Activated CD8-positive, alpha-beta memory T cell treated with anti-CD3 and anti-CD28 coated beads, Interleukin-2, amount 10 ng/mL, durations not matched to agents 7 days and 5 days (primary cell): ENCODE measurements at regions not wholly inside any gene's neighbourhood (a gene's known extent, or its start where the extent isn't known, plus 50 kb on each side); places are given as distances from the start of the nearest gene placed in this dataset.
"Not testable (repeated sequence)": the region's sequence is repeated elsewhere in the genome, so short reads cannot be mapped to it uniquely, and the experiment has no call there.

Experiments used
- ATAC-seq: fragments of 150-1000 bp; cut with Tn5 transposase; one replicate; pipeline ENCODE4 v1.10.0; 2021; ENCODE audit warnings: moderate library complexity
- CTCF ChIA-PET: fragments of 350-600 bp; sonication (Branson Sonifier 250); formaldehyde crosslinking; loops from one replicate; lab custom pipeline; 2021; ENCODE audit warnings: antibody characterized with exemption; lab: Charles Lee
- DNase-seq: peaks from one replicate; pipeline ENCODE4 v3.0.0-alpha.2; 2020
- H3K27ac Mint-ChIP-seq: one replicate; pipeline ENCODE4 v1.8.0; 2021; ENCODE audit warnings: mild to moderate bottlenecking, mixed read lengths
- H3K27me3 Mint-ChIP-seq: one replicate; pipeline ENCODE4 v1.8.0; 2021; ENCODE audit warnings: mixed read lengths
- H3K36me3 Mint-ChIP-seq: one replicate; pipeline ENCODE4 v1.8.0; 2021; ENCODE audit warnings: mild to moderate bottlenecking, mixed read lengths
- H3K4me1 Mint-ChIP-seq: one replicate; pipeline ENCODE4 v1.8.0; 2021; ENCODE audit warnings: mixed read lengths
- H3K4me3 Mint-ChIP-seq: one replicate; pipeline ENCODE4 v1.8.0; 2021; ENCODE audit warnings: mild to moderate bottlenecking, moderate library complexity, mixed read lengths
- H3K9me3 Mint-ChIP-seq: one replicate; pipeline ENCODE4 v1.8.0; 2022; ENCODE audit warnings: low read depth, mixed read lengths

- H3K36me3 Mint-ChIP-seq, H3K9me3 Mint-ChIP-seq, CTCF ChIA-PET, H3K27ac Mint-ChIP-seq, H3K4me3 Mint-ChIP-seq, DNase-seq, H3K27me3 Mint-ChIP-seq, ATAC-seq, H3K4me1 Mint-ChIP-seq: not testable (repeated sequence)
Measured at GRCh38 chr17:34039213-34039612, 215.9 kb upstream of the CCL2 start.

DNA sequence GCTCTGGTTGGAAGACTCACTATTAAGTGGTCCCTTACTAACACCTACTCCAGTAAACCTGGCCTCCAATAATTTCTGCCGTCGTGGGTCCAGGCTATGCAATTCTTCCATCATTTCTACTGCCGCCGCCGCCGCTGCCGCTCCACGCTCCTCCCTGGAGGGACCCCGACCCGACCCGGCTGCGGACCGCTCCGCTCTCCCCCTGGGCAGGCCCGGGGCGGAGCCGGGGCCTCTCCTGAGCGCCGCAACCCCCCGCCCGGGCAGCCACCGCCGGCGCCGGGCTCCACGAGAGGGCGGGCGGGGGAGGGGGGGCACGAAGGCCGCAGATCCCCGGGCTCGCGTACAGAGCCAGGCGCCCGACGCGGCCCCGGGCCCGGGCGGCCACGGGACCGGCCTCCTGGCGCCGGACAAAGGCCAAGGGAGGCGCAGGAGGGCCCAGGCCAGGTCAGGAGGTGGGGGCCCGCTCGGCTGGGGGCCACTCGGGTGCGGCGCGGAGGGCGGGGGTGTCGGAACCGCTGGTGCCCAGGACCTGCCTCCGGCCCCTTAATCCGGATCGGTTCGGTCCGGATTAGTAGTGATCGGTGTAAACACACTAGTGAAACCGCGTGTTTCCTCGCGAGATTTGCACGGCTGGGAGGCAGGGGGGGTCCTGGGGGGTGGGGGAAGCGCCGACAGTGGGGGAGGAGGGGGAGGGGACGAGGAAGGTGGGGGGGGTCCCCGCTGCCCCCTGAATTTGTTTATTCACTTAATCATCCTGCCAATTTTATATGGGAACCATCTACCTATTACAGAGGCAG lies 215.1 kb upstream of the CCL2 start:
- H3K27me3 Mint-ChIP-seq, H3K4me3 Mint-ChIP-seq, H3K27ac Mint-ChIP-seq, H3K36me3 Mint-ChIP-seq, H3K9me3 Mint-ChIP-seq, H3K4me1 Mint-ChIP-seq, CTCF ChIA-PET: not testable (repeated sequence)
- ATAC-seq (peak; percentile 95), DNase-seq (peak; percentile 44)

DNA sequence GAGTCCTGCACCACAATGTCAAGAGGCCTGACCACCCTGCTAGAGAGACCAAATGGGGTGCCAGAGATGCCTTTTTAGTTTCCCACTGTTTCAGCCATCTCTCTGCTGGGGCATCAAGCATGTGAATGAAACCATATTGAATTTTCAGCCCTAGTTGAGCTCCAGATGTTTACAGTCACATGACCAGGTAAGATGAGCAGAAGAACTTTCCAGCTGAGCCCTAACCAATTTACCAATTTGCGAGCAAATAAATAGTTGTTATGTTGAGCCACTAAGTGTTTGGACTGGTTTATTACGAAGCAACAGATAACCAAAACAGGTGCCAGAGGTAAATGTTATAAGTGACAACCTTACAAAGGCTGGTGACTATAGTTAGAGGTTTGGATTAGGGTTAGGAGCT lies 209.1 kb upstream of the CCL2 start:
- Mint-ChIP-seq H3K4me1 (no peaks in the 10 kb centered on the region), H3K27me3 (peaks cover 14% of the 10 kb centered on the region), H3K27ac (no peak overlapping the region), H3K9me3 (no peaks in the 10 kb centered on the region), H3K4me3 (no peak overlapping the region), H3K36me3 (no peaks in the 10 kb centered on the region)
- DNase-seq (no peak), ATAC-seq (no peak)
- CTCF ChIA-PET: no interaction called here

GRCh38 chr17:34051046-34051445 lies 204.0 kb upstream of the CCL2 start:
- CTCF ChIA-PET: no interaction called here
- Mint-ChIP-seq H3K4me1 (no peaks in the 10 kb centered on the region), H3K27ac (no peak overlapping the region), H3K9me3 (no peaks in the 10 kb centered on the region), H3K27me3 (peaks cover 24% of the 10 kb centered on the region), H3K36me3 (no peaks in the 10 kb centered on the region), H3K4me3 (no peak overlapping the region)
- ATAC-seq (no peak), DNase-seq (no peak)

DNA sequence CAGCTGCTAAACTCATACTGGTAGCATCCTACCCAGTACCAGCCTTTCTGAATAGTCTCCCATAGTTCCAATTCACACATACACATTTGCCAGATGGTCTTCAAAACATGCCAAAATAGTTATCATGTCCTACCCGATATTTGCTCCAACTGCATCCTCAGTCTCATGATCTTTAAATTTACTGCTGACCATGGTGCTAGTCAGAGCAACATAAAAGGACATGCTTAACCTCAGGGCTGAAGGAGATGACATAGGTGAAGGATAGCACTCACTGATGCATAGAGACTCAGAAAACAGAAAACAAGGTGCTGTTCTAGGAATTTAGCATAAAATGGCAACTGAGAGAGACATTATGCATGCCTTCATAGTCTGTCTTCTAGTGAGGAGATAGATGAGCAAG lies 200.6 kb upstream of the CCL2 start:
- Mint-ChIP-seq H3K4me3 (no peak overlapping the region), H3K27me3 (peaks cover 19% of the 10 kb centered on the region), H3K9me3 (no peaks in the 10 kb centered on the region), H3K27ac (no peak overlapping the region), H3K36me3 (no peaks in the 10 kb centered on the region), H3K4me1 (no peaks in the 10 kb centered on the region)
- CTCF ChIA-PET: no interaction called here
- ATAC-seq: no peak
- no peak for DNase-seq

DNA sequence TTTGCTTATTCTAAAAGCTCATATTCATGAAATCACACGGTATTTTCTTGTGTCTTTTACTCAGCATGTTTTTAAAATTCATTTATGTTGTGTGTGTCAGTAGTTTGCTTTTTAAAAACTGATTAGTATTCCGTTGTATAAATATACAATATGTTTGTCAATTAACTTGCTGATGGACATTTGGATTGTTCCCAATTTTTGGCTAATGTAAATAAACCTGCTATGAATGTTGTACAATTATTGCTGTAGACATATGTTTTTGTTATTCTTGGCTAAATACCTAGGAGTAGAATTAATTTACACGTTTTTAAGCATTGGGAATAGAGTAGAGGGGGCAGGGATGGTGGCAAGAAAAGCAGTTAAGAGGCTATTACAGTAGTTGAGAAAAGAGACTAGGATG lies 199.5 kb upstream of the CCL2 start:
- Mint-ChIP-seq H3K36me3 (no peaks in the 10 kb centered on the region), H3K4me1 (no peaks in the 10 kb centered on the region), H3K27ac (no peak overlapping the region), H3K4me3 (no peak overlapping the region), H3K9me3 (no peaks in the 10 kb centered on the region), H3K27me3 (peaks cover 10% of the 10 kb centered on the region)
- ATAC-seq (no peak), DNase-seq (no peak)
- CTCF ChIA-PET: no interaction called here

DNA sequence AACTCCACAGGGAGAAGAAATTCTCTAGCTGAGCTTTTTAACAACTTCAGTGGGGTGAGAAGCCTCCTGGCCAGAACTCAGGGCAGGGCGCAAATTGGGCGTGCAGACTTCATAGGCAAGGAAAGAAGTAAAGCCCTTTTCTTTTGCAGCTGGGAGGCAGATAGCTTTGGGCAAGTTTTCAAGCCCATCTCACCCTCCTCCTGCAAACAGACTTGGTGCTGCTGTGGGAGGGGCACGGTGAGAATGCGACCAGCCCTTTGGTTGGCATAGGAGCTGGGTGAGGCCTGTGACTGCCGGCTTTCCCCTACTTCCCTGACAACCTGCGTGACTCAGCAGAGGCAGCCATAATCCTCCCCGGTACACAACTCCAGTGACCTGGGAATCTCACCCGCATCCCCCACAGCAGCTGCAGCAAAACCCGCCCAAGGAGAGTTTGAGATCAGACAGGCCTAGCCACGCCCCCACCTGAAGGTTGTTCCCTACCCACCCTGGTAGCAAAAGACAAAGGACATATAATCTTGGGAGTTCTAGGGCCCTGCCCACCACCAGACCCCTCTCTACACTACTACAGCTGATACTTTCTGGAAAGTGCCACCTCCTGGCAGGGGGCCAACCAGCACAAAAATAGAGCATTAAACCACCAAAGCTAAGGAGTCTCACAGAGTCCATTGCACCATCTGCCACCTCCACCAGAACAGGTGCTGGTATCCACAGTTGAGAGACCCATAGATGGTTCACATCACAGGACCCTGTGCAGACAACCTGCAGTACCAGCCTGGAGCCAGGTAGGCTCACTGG lies 195.5 kb upstream of the CCL2 start:
- H3K36me3 Mint-ChIP-seq: no peaks in the 10 kb centered on the region
- DNase-seq (no peak), ATAC-seq (no peak)
- no peaks in the 10 kb centered on the region for H3K9me3 Mint-ChIP-seq
- no peaks in the 10 kb centered on the region for H3K4me1 Mint-ChIP-seq
- H3K27me3 Mint-ChIP-seq: peaks cover 21% of the 10 kb centered on the region
- no peak overlapping the region for H3K27ac Mint-ChIP-seq
- CTCF ChIA-PET: no interaction called here
- H3K4me3 Mint-ChIP-seq: no peak overlapping the region

GRCh38 chr17:34066528-34066927 lies 188.6 kb upstream of the CCL2 start:
- CTCF ChIA-PET: no interaction called here
- peaks cover 9% of the 10 kb centered on the region for H3K27me3 Mint-ChIP-seq
- H3K27ac Mint-ChIP-seq: no peak overlapping the region
- ATAC-seq (no peak), DNase-seq (no peak)
- no peaks in the 10 kb centered on the region for H3K4me1 Mint-ChIP-seq
- no peaks in the 10 kb centered on the region for H3K9me3 Mint-ChIP-seq
- no peaks in the 10 kb centered on the region for H3K36me3 Mint-ChIP-seq
- H3K4me3 Mint-ChIP-seq: no peak overlapping the region

GRCh38 chr17:34067011-34067410 lies 188.1 kb upstream of the CCL2 start:
- H3K9me3 Mint-ChIP-seq: no peaks in the 10 kb centered on the region
- ATAC-seq (no peak), DNase-seq (no peak)
- H3K27ac Mint-ChIP-seq: no peak overlapping the region
- no peaks in the 10 kb centered on the region for H3K36me3 Mint-ChIP-seq
- no peak overlapping the region for H3K4me3 Mint-ChIP-seq
- CTCF ChIA-PET: no interaction called here
- H3K4me1 Mint-ChIP-seq: no peaks in the 10 kb centered on the region
- H3K27me3 Mint-ChIP-seq: peaks cover 6% of the 10 kb centered on the region

- Mint-ChIP-seq H3K9me3 (no peaks in the 10 kb centered on the region), H3K27ac (no peak overlapping the region)
- CTCF ChIA-PET: no interaction called here
Measured at GRCh38 chr17:34068571-34068970, 186.5 kb upstream of the CCL2 start.

DNA sequence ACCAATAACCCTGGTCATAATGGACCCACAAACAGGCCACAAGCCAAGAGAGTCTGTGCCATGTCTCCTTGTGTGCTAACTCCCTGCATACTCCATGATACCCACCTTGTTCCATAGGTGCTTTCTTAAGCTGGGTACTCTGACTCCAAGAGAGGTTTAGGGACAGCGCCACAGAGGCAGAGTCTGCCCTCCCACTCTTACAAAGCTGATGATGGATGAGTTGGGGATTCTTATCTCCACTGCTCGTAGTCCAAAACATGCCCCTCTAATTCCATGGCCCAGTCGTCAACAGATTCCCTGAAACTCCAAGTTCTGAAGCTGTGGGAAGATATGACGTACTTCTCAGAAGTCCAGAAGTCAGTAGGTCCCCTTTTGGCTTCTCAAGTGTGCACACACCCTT lies 184.4 kb upstream of the CCL2 start:
- no peak overlapping the region for H3K27ac Mint-ChIP-seq
- H3K36me3 Mint-ChIP-seq: no peaks in the 10 kb centered on the region
- H3K4me1 Mint-ChIP-seq: no peaks in the 10 kb centered on the region
- no peaks in the 10 kb centered on the region for H3K9me3 Mint-ChIP-seq
- DNase-seq (no peak), ATAC-seq (no peak)
- CTCF ChIA-PET: no interaction called here
- H3K27me3 Mint-ChIP-seq: no peaks in the 10 kb centered on the region
- H3K4me3 Mint-ChIP-seq: no peak overlapping the region

More at GRCh38 chr17:34068571-34068970, 186.5 kb upstream of the CCL2 start:
- Mint-ChIP-seq H3K4me1 (no peaks in the 10 kb centered on the region), H3K36me3 (no peaks in the 10 kb centered on the region), H3K4me3 (no peak overlapping the region), H3K27me3 (peaks cover 4% of the 10 kb centered on the region)
- DNase-seq: no peak
- ATAC-seq: no peak

DNA sequence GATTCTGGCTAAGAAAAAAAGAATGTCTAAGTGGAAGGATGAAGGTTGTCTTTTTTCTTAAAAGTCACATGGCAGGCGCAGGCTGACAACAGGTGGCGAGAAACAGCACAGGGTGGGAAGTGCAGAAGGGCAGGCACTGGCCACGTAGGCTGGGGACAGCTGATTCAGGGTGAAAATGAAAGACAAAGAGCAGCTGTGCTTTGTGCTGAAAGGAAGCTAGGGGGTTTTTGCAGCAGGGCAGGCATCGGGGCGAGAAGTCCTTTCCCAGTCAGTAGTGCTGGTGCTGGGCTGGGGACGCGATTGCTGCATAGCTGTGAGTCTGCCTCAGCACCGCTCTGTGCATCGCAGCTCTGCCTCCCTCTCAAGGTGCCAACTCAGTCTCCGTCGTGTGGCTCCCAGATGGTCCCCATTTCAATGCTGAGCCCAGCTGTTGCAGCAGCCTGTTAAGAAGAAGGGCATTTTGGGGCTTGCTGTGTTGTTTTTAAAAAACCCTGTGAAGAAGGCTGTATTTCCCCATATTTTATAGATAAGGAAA lies 183.1 kb upstream of the CCL2 start:
- H3K27me3 Mint-ChIP-seq: no peaks in the 10 kb centered on the region
- no peaks in the 10 kb centered on the region for H3K36me3 Mint-ChIP-seq
- no peak overlapping the region for H3K27ac Mint-ChIP-seq
- H3K4me1 Mint-ChIP-seq: no peaks in the 10 kb centered on the region
- CTCF ChIA-PET: no interaction called here
- H3K4me3 Mint-ChIP-seq: no peak overlapping the region
- ATAC-seq (no peak), DNase-seq (no peak)
- H3K9me3 Mint-ChIP-seq: no peaks in the 10 kb centered on the region

GRCh38 chr17:34075076-34075475 lies 180.0 kb upstream of the CCL2 start:
- no peaks in the 10 kb centered on the region for H3K36me3 Mint-ChIP-seq
- no peak for ATAC-seq
- no peak overlapping the region for H3K27ac Mint-ChIP-seq
- DNase-seq: no peak
- no peak overlapping the region for H3K4me3 Mint-ChIP-seq
- H3K4me1 Mint-ChIP-seq: no peaks in the 10 kb centered on the region
- peaks cover 3% of the 10 kb centered on the region for H3K27me3 Mint-ChIP-seq
- CTCF ChIA-PET: no interaction called here
- H3K9me3 Mint-ChIP-seq: no peaks in the 10 kb centered on the region
